B cell (primary cell): ENCODE measurements at regions not wholly inside any gene's neighbourhood (a gene's known extent, or its start where the extent isn't known, plus 50 kb on each side); places are given as distances from the start of the nearest gene placed in this dataset.

Experiments used
- ATAC-seq: fragments of 200-7000 bp; cut with Tn5 transposase; one replicate; pipeline ENCODE4 v1.10.0; 2021; ENCODE audit warnings: low read depth, mild to moderate bottlenecking, moderate number of reproducible peaks, moderate library complexity
- CTCF ChIA-PET: fragments of 350-600 bp; sonication (Branson Sonifier 250); formaldehyde crosslinking; loops from one replicate; lab custom pipeline; 2021; ENCODE audit warnings: antibody characterized with exemption, inconsistent platforms; lab: Charles Lee
- POLR2A ChIA-PET: fragments of 350-600 bp; sonication (Branson Sonifier 250); formaldehyde crosslinking; loops from one replicate; lab custom pipeline; 2021; ENCODE audit warnings: antibody characterized with exemption; lab: Charles Lee
- DNase-seq: peaks from one replicate; pipeline ENCODE4 v3.0.0; 2013
- H2AFZ ChIP-seq: 2 replicates; pipeline ENCODE4 v1.6.1; 2012; ENCODE audit warnings: mild to moderate bottlenecking, low read depth, low read length; ENCODE audit not compliant: insufficient read depth, poor library complexity, severe bottlenecking
- H3K27ac ChIP-seq, 2 donors: 1 replicate in 1 of 2; 2 replicates in 1 of 2; pipeline ENCODE4 v1.5.1; 2012 to 2013; ENCODE audit warnings: low read length in 2 of 2, mild to moderate bottlenecking in 2 of 2, moderate library complexity in 1 of 2
- H3K27me3 ChIP-seq, 4 experiments: fragments of 200-600 bp in 1 of 4; sonication (generic) in 1 of 4; replicated peaks in 1 of 4; 1 replicate in 2 of 4; 2 replicates in 2 of 4; pipeline versions ENCODE4 v1.6.1 to v1.7.0; 2013 to 2016; ENCODE audit warnings: low read length in 3 of 4, mild to moderate bottlenecking in 2 of 4, mixed read lengths in 1 of 4, moderate library complexity in 1 of 4; ENCODE audit not compliant: insufficient read depth in 4 of 4, control insufficient read depth in 3 of 4; ENCODE audit errors: control extremely low read depth in 1 of 4
- H3K36me3 ChIP-seq, 2 experiments: replicated peaks in 1 of 2; 1 replicate in 1 of 2; 2 replicates in 1 of 2; pipeline versions ENCODE4 v1.6.1 to v1.7.1; 2013; ENCODE audit warnings: low read length in 1 of 2; ENCODE audit not compliant: insufficient read depth in 2 of 2, control insufficient read depth in 1 of 2; ENCODE audit errors: control extremely low read depth in 1 of 2, extremely low read depth in 1 of 2
- H3K4me1 ChIP-seq, 2 donors: fragments of 200-600 bp in 1 of 2; sonication (generic) in 1 of 2; 1 replicate in 1 of 2; 2 replicates in 1 of 2; pipeline versions ENCODE4 v1.5.1 to v1.6.1; 2013 to 2017; ENCODE audit warnings: low read length in 2 of 2; ENCODE audit not compliant: control insufficient read depth in 2 of 2, insufficient read depth in 2 of 2
- H3K4me2 ChIP-seq: replicated peaks from 2 replicates; pipeline ENCODE3; 2012; ENCODE audit warnings: mild to moderate bottlenecking, low read depth, low read length; ENCODE audit not compliant: poor library complexity, severe bottlenecking
- H3K4me3 ChIP-seq, 5 experiments: fragments of 200-600 bp in 1 of 5; sonication (generic) in 1 of 5; 1 replicate in 3 of 5; 2 replicates in 2 of 5; pipeline versions ENCODE4 v1.5.1 to v1.7.0; 2011 to 2016; ENCODE audit warnings: low read length in 4 of 5, mild to moderate bottlenecking in 4 of 5, low read depth in 2 of 5, control low read depth in 1 of 5, moderate library complexity in 1 of 5; ENCODE audit not compliant: insufficient read depth in 1 of 5; ENCODE audit errors: control extremely low read depth in 1 of 5, extremely low read depth in 1 of 5
- H3K79me2 ChIP-seq: fragments of 200-600 bp; sonication (generic); one replicate; pipeline ENCODE4 v1.6.0; 2016; ENCODE audit warnings: low read length; ENCODE audit not compliant: control insufficient read depth, insufficient read depth
- H3K9ac ChIP-seq: fragments of 200-600 bp; sonication (generic); 2 replicates; pipeline ENCODE4 v1.6.1; 2017; ENCODE audit warnings: mild to moderate bottlenecking, low read length, moderate library complexity
- H3K9me3 ChIP-seq, 3 donors: one replicate each; pipeline versions ENCODE4 v1.6.1 to v1.7.1; 2013; ENCODE audit warnings: low read length in 2 of 3; ENCODE audit not compliant: control insufficient read depth in 2 of 3, insufficient read depth in 1 of 3; ENCODE audit errors: control extremely low read depth in 1 of 3
- H4K20me1 ChIP-seq: 2 replicates; pipeline ENCODE4 v1.6.0; 2012; ENCODE audit warnings: mild to moderate bottlenecking, low read length; ENCODE audit not compliant: insufficient read depth, control insufficient read depth, poor library complexity, severe bottlenecking
- H3K27ac Mint-ChIP-seq: one replicate; pipeline ENCODE4 v1.8.0; 2021; ENCODE audit warnings: mixed read lengths
- H3K27me3 Mint-ChIP-seq: one replicate; pipeline ENCODE4 v1.8.0; 2021; ENCODE audit warnings: mixed read lengths
- H3K4me1 Mint-ChIP-seq: one replicate; pipeline ENCODE4 v1.8.0; 2021; ENCODE audit warnings: mixed read lengths
- H3K4me3 Mint-ChIP-seq: one replicate; pipeline ENCODE4 v1.8.0; 2021; ENCODE audit warnings: mixed read lengths
- H3K9me3 Mint-ChIP-seq: one replicate; pipeline ENCODE4 v1.8.0; 2022; ENCODE audit warnings: mixed read lengths; ENCODE audit not compliant: insufficient read depth
- CTCF ChIP-seq: fragments of 200-600 bp; IDR thresholded peaks from one replicate; pipeline ENCODE4 v1.8.0; 2022; ENCODE audit warnings: antibody characterized with exemption, mild to moderate bottlenecking
- EZH2 ChIP-seq: IDR thresholded peaks from 2 replicates; pipeline ENCODE4 v1.6.1; 2012; ENCODE audit warnings: borderline replicate concordance, low read depth, mild to moderate bottlenecking, moderate library complexity, low read length; ENCODE audit not compliant: insufficient read depth, poor library complexity, severe bottlenecking
- WGBS: methylation state at CpG from one replicate; pipeline ENCODE4 v1.1.5; 2013; ENCODE audit warnings: missing lambda C conversion rate; ENCODE audit not compliant: insufficient coverage; 5-methylcytosine and 5-hydroxymethylcytosine counted together
- intact Hi-C: fragments of 100-400 bp; cut with micrococcal nuclease; formaldehyde crosslinking; loops from one replicate; pipeline ENCODE4 v1.10.0; 2022

- DNase-seq, result no peak
- 67% methylated on average over 1 of the region's 2 CpGs for whole genome bisulfite sequencing
- Mint-ChIP-seq H3K27ac (no peak overlapping the region), H3K9me3 (no peaks in the 10 kb centered on the region), H3K4me3 (no peak overlapping the region), H3K4me1 (no peaks in the 10 kb centered on the region), H3K27me3 (no peaks in the 10 kb centered on the region)
- ChIA-PET POLR2A (no interaction called here), CTCF (no interaction called here)
- no peaks in the 10 kb centered on the region for H3K27me3 ChIP-seq
- no peaks in the 10 kb centered on the region for H3K9me3 ChIP-seq
- no peaks in the 10 kb centered on the region for H3K4me1 ChIP-seq
- intact Hi-C loops, result no loop called here
- TF ChIP-seq CTCF (no peak), EZH2 (no peak)
- H3K4me3 ChIP-seq, result no peak overlapping the region
- H2AFZ ChIP-seq, result no peak overlapping the region
- H3K9ac ChIP-seq, result no peak overlapping the region
- no peak for ATAC-seq
- H3K79me2 ChIP-seq, result no peaks in the 10 kb centered on the region
- H3K27ac ChIP-seq, result no peak overlapping the region
- H3K4me2 ChIP-seq, result no peak overlapping the region
- H4K20me1 ChIP-seq, result no peaks in the 10 kb centered on the region
- no peaks in the 10 kb centered on the region for H3K36me3 ChIP-seq
Measured at GRCh38 chr7:20870977-20871376, 84.3 kb upstream of the SP8 start.

GRCh38 chr7:20892776-20893175 lies 106.1 kb upstream of the SP8 start:
- Histone ChIP-seq H3K27me3 (no peaks in the 10 kb centered on the region), H4K20me1 (no peaks in the 10 kb centered on the region), H3K79me2 (no peaks in the 10 kb centered on the region), H3K9me3 (peaks cover 0 to 3% (median 0%) of the 10 kb centered on the region in 3 donors), H3K4me3 (no peak overlapping the region), H3K4me1 (no peaks in the 10 kb centered on the region), H3K36me3 (no peaks in the 10 kb centered on the region), H3K9ac (no peak overlapping the region), H3K4me2 (no peak overlapping the region), H2AFZ (no peak overlapping the region), H3K27ac (no peak overlapping the region)
- DNase-seq (no peak), ATAC-seq (no peak)
- intact Hi-C loops, result no loop called here
- no CpG with 5 or more reads among the region's 1 CpG for WGBS
- ChIA-PET CTCF (no interaction called here), POLR2A (no interaction called here)
- Mint-ChIP-seq H3K27ac (no peak overlapping the region), H3K4me3 (no peak overlapping the region), H3K4me1 (no peaks in the 10 kb centered on the region), H3K27me3 (no peaks in the 10 kb centered on the region), H3K9me3 (peaks cover 1% of the 10 kb centered on the region)
- TF ChIP-seq CTCF (no peak), EZH2 (no peak)
